ENCODE measurements at regions not wholly inside any gene's neighbourhood (a gene's known extent, or its start where the extent isn't known, plus 50 kb on each side); places are given as distances from the start of the nearest gene placed in this dataset.

- Histone ChIP-seq H2AFZ (ENCODE audit: low read depth, low read length) (no peak overlapping the region), H3K4me2 (ENCODE audit: low read length) (no peak overlapping the region), H3K27ac (ENCODE audit: low read depth, low read length) (no peak overlapping the region), H3K9ac (ENCODE audit: low read length) (no peak overlapping the region), H4K20me1 (ENCODE audit: insufficient read depth, low read length) (no peaks in the 10 kb centered on the region), H3K4me1 (ENCODE audit: insufficient read depth, low read length) (peaks cover 20% of the 10 kb centered on the region), H3K79me2 (ENCODE audit: insufficient read depth, low read length) (no peaks in the 10 kb centered on the region), H3K27me3 (ENCODE audit: insufficient read depth, low read length) (peaks cover 2% of the 10 kb centered on the region), H3K9me3 (ENCODE audit: insufficient read depth, low read depth, low read length) (no peaks in the 10 kb centered on the region), H3K4me3 (ENCODE audit: insufficient read depth, low read depth, low read length) (no peak overlapping the region), H3K36me3 (ENCODE audit: insufficient read depth, low read length) (no peaks in the 10 kb centered on the region)
- FAIRE-seq (no peak), DNase-seq (ENCODE audit: low read depth) (no peak)
- H3K4me3 Mint-ChIP-seq (ENCODE audit: unreplicated experiment): no peak overlapping the region
- H3K9me3 Mint-ChIP-seq (ENCODE audit: unreplicated experiment): no peaks in the 10 kb centered on the region
- TF ChIP-seq CTCF (IDR thresholded peaks at IDR 0.05; ENCODE audit: insufficient read depth, low read depth, low read length): no peak
- no peak for TF ChIP-seq EZH2 (IDR thresholded peaks at IDR 0.05; ENCODE audit: insufficient read depth, low read length)
- no peak overlapping the region for H3K27ac Mint-ChIP-seq (ENCODE audit: unreplicated experiment)
- no peaks in the 10 kb centered on the region for H3K36me3 Mint-ChIP-seq (ENCODE audit: low read depth, unreplicated experiment)
- H3K27me3 Mint-ChIP-seq (ENCODE audit: low read depth, unreplicated experiment): peaks cover 4% of the 10 kb centered on the region
- peaks cover 15% of the 10 kb centered on the region for H3K4me1 Mint-ChIP-seq (ENCODE audit: low read depth, unreplicated experiment)
These were observed 118.5 kb upstream of the BACH2 start for GRCh38 chr6:90415178-90415577.

DNA sequence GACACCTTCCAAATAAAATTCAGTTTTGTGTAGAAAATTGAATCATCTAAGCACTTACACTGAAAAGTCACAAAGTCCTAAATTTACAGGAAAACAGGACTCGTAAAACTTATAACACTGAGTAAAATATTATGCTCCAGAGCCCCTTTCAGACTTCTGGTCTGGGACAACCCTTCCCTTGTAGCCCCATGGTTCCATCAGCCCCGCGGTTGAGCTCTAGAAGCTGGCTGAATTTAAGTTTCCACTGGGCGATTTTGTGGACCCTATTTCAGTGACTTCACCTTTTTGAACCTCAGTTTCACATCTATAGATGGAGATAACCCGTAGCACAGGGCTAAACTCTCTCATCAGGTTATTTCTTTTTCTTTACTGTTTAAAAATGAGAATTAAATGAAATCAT is 117.7 kb upstream of the BACH2 start:
- FAIRE-seq: no peak

More for the DNA sequence above, 117.7 kb upstream of the BACH2 start:
- Histone ChIP-seq H3K27ac (ENCODE audit: low read depth, low read length) (no peak overlapping the region), H3K27me3 (ENCODE audit: insufficient read depth, low read length) (no peaks in the 10 kb centered on the region), H3K4me2 (ENCODE audit: low read length) (peak overlapping the region; percentile 83), H3K9ac (ENCODE audit: low read length) (no peak overlapping the region), H3K4me3 (ENCODE audit: insufficient read depth, low read depth, low read length) (no peak overlapping the region), H2AFZ (ENCODE audit: low read depth, low read length) (no peak overlapping the region), H4K20me1 (ENCODE audit: insufficient read depth, low read length) (no peaks in the 10 kb centered on the region), H3K9me3 (ENCODE audit: insufficient read depth, low read depth, low read length) (no peaks in the 10 kb centered on the region), H3K4me1 (ENCODE audit: insufficient read depth, low read length) (peaks cover 20% of the 10 kb centered on the region), H3K79me2 (ENCODE audit: insufficient read depth, low read length) (no peaks in the 10 kb centered on the region), H3K36me3 (ENCODE audit: insufficient read depth, low read length) (no peaks in the 10 kb centered on the region)
- no peak for DNase-seq (ENCODE audit: low read depth)
- Mint-ChIP-seq H3K36me3 (ENCODE audit: low read depth, unreplicated experiment) (no peaks in the 10 kb centered on the region), H3K9me3 (ENCODE audit: unreplicated experiment) (peaks cover 2% of the 10 kb centered on the region), H3K4me1 (ENCODE audit: low read depth, unreplicated experiment) (peaks cover 15% of the 10 kb centered on the region), H3K4me3 (ENCODE audit: unreplicated experiment) (no peak overlapping the region), H3K27ac (ENCODE audit: unreplicated experiment) (no peak overlapping the region), H3K27me3 (ENCODE audit: low read depth, unreplicated experiment) (peaks cover 4% of the 10 kb centered on the region)
- TF ChIP-seq CTCF (IDR thresholded peaks at IDR 0.05; ENCODE audit: insufficient read depth, low read depth, low read length) (no peak), EZH2 (IDR thresholded peaks at IDR 0.05; ENCODE audit: insufficient read depth, low read length) (no peak)
